GM18507 (cell line): ENCODE measurements at regions not wholly inside any gene's neighbourhood (a gene's known extent, or its start where the extent isn't known, plus 50 kb on each side); places are given as distances from the start of the nearest gene placed in this dataset.
"Not testable (repeated sequence)": the region's sequence is repeated elsewhere in the genome, so short reads cannot be mapped to it uniquely, and the experiment has no call there.

Experiments used
- DNase-seq: peaks from one replicate; pipeline ENCODE4 v3.0.0; 2011; ENCODE audit warnings: low read depth; ENCODE audit not compliant: insufficient read length; ENCODE audit errors: extremely low spot score
- FAIRE-seq: peaks from 2 replicates; lab custom pipeline; 2011; peaks lifted over from hg19 to GRCh38; lab: Jason Lieb, UNC

GRCh38 chr2:131584380-131584779 lies 56.7 kb downstream of the CCDC74A start:
- DNase-seq = no peak
- no peak for FAIRE-seq

GRCh38 chr2:131584940-131585339 lies 57.3 kb downstream of the CCDC74A start:
- FAIRE-seq (peak; percentile 63), DNase-seq (no peak)

- DNase-seq (no peak), FAIRE-seq (peak; percentile 60)
Observed at GRCh38 chr2:131588152-131588873, 60.6 kb downstream of the CCDC74A start.

- not testable (repeated sequence) for DNase-seq, FAIRE-seq
Observed at GRCh38 chr2:131589126-131589525, 61.4 kb downstream of the CCDC74A start.

- FAIRE-seq (no peak), DNase-seq (no peak)
Observed at GRCh38 chr2:131590366-131590765, 62.7 kb downstream of the CCDC74A start.

GRCh38 chr2:131590896-131591295 lies 63.2 kb downstream of the CCDC74A start:
- no peak for DNase-seq
- FAIRE-seq = no peak

- not testable (repeated sequence) for FAIRE-seq, DNase-seq
Observed at GRCh38 chr2:131596561-131596960, 68.9 kb downstream of the CCDC74A start.

GRCh38 chr2:131602444-131602843 lies 74.8 kb downstream of the CCDC74A start:
- not testable (repeated sequence) for FAIRE-seq, DNase-seq

GRCh38 chr2:131604652-131605051 lies 77.0 kb downstream of the CCDC74A start:
- not testable (repeated sequence) for FAIRE-seq, DNase-seq

- DNase-seq = not testable (repeated sequence)
Observed at GRCh38 chr2:131606366-131606765, 78.7 kb downstream of the CCDC74A start.

GRCh38 chr2:131607056-131607455 lies 79.4 kb downstream of the CCDC74A start:
- FAIRE-seq, DNase-seq: not testable (repeated sequence)

More at GRCh38 chr2:131606366-131606765, 78.7 kb downstream of the CCDC74A start:
- FAIRE-seq = not testable (repeated sequence)

- not testable (repeated sequence) for FAIRE-seq
Observed at GRCh38 chr2:131614539-131614938, 86.9 kb downstream of the CCDC74A start.

GRCh38 chr2:131618320-131618719 lies 90.6 kb downstream of the CCDC74A start:
- not testable (repeated sequence) for FAIRE-seq, DNase-seq

More at GRCh38 chr2:131614539-131614938, 86.9 kb downstream of the CCDC74A start:
- not testable (repeated sequence) for DNase-seq

- not testable (repeated sequence) for FAIRE-seq, DNase-seq
Observed at GRCh38 chr2:131622874-131623273, 95.2 kb downstream of the CCDC74A start.

GRCh38 chr2:131626011-131626410 lies 98.3 kb downstream of the CCDC74A start:
- DNase-seq, FAIRE-seq: not testable (repeated sequence)

- not testable (repeated sequence) for FAIRE-seq, DNase-seq
Observed at GRCh38 chr2:131626565-131626964, 98.9 kb downstream of the CCDC74A start.

- not testable (repeated sequence) for DNase-seq, FAIRE-seq
Observed at GRCh38 chr2:131627777-131628176, 100.1 kb downstream of the CCDC74A start.

GRCh38 chr2:131631648-131632047 lies 104.0 kb downstream of the CCDC74A start:
- not testable (repeated sequence) for FAIRE-seq, DNase-seq

- FAIRE-seq = not testable (repeated sequence)
Observed at GRCh38 chr2:131633405-131633804, 105.7 kb downstream of the CCDC74A start.

GRCh38 chr2:131633827-131634695 lies 106.4 kb downstream of the CCDC74A start:
- not testable (repeated sequence) for DNase-seq, FAIRE-seq

More at GRCh38 chr2:131633405-131633804, 105.7 kb downstream of the CCDC74A start:
- DNase-seq = not testable (repeated sequence)
